ENCODE measurements at regions not wholly inside any gene's neighbourhood (a gene's known extent, or its start where the extent isn't known, plus 50 kb on each side); places are given as distances from the start of the nearest gene placed in this dataset.

- TF ChIP-seq CTCF (IDR thresholded peaks at IDR 0.05; ENCODE audit: low read depth, low read length, poor library complexity, severe bottlenecking), result no peak
- TF ChIP-seq EZH2phosphoT487 (IDR thresholded peaks at IDR 0.05; ENCODE audit: borderline replicate concordance, low read length), result no peak
Observed at GRCh38 chr1:101652484-101652883, 344.2 kb downstream of the OLFM3 start.

Measured in DOHH2 (cell line).